SK-N-SH (cell line): ENCODE measurements at regions not wholly inside any gene's neighbourhood (a gene's known extent, or its start where the extent isn't known, plus 50 kb on each side); places are given as distances from the start of the nearest gene placed in this dataset.

Experiments used
- CTCF ChIA-PET: fragments of 300-600, 350-600 bp; formaldehyde crosslinking; extraction: SDS; loops from one replicate; lab custom pipeline; 2021; lab: Yijun Ruan, JAX
- POLR2A ChIA-PET: fragments of 350-600 bp; sonication (Branson Sonifier 250); formaldehyde crosslinking; extraction: SDS; loops from one replicate; lab custom pipeline; 2020; ENCODE audit warnings: antibody characterized with exemption, inconsistent platforms; lab: Yijun Ruan, JAX
- DNase-seq: peaks from one replicate; pipeline ENCODE4 v3.0.0; 2012
- H2AFZ ChIP-seq: fragments of 200-600 bp; sonication (generic); 2 replicates; pipeline ENCODE4 v1.8.1; 2016; ENCODE audit warnings: antibody characterized with exemption, mild to moderate bottlenecking, low read depth
- H3F3A ChIP-seq: fragments of 200-600 bp; sonication (generic); replicated peaks from 2 replicates; pipeline ENCODE3; 2016; ENCODE audit warnings: antibody characterized with exemption, mild to moderate bottlenecking; ENCODE audit not compliant: insufficient read depth
- H3K27ac ChIP-seq, 2 experiments: fragments of 200-500 bp in 1 of 2; fragments of 200-600 bp in 1 of 2; sonication (Bioruptor generic) in 1 of 2; sonication (generic), shearing (Covaris generic) in 1 of 2; 2 replicates each; pipeline versions ENCODE4 v1.5.1 to v1.6.1; 2014 to 2016; ENCODE audit warnings: low read depth in 2 of 2, inconsistent platforms in 1 of 2, low read length in 1 of 2, mild to moderate bottlenecking in 1 of 2, mixed read lengths in 1 of 2
- H3K27me3 ChIP-seq: fragments of 200-600 bp; sonication (generic), shearing (Covaris generic); 2 replicates; pipeline ENCODE4 v1.6.1; 2016; ENCODE audit warnings: mixed run types; ENCODE audit not compliant: insufficient read depth
- H3K36me3 ChIP-seq, 2 experiments: fragments of 200-500 bp in 1 of 2; fragments of 200-600 bp in 1 of 2; sonication (Bioruptor generic) in 1 of 2; sonication (generic) in 1 of 2; replicated peaks in 1 of 2; 2 replicates each; pipeline versions ENCODE3 to v1.5.1; 2014 to 2016; ENCODE audit warnings: low read length in 1 of 2, mild to moderate bottlenecking in 1 of 2; ENCODE audit not compliant: insufficient read depth in 2 of 2, control insufficient read depth in 1 of 2
- H3K4me1 ChIP-seq, 2 experiments: fragments of 200-500 bp in 1 of 2; fragments of 200-600 bp in 1 of 2; sonication (Bioruptor generic) in 1 of 2; sonication (generic), shearing (Covaris generic) in 1 of 2; 2 replicates each; pipeline versions ENCODE4 v1.5.1 to v1.6.1; 2014 to 2016; ENCODE audit warnings: low read depth in 1 of 2, low read length in 1 of 2, mixed run types in 1 of 2; ENCODE audit not compliant: insufficient read depth in 2 of 2, control insufficient read depth in 1 of 2
- H3K4me2 ChIP-seq: fragments of 200-600 bp; sonication (generic), shearing (Covaris generic); 2 replicates; pipeline ENCODE4 v1.6.1; 2017; ENCODE audit warnings: mixed run types
- H3K4me3 ChIP-seq, 2 experiments: fragments of 200-500 bp in 1 of 2; fragments of 200-600 bp in 1 of 2; sonication (Bioruptor generic) in 1 of 2; sonication (generic), shearing (Covaris generic) in 1 of 2; 2 replicates each; pipeline versions ENCODE4 v1.5.1 to v1.8.1; 2014 to 2016; ENCODE audit warnings: low read depth in 2 of 2, inconsistent platforms in 1 of 2, low read length in 1 of 2, mild to moderate bottlenecking in 1 of 2, mixed read lengths in 1 of 2, moderate library complexity in 1 of 2
- H3K79me2 ChIP-seq: fragments of 200-600 bp; sonication (generic); 2 replicates; pipeline ENCODE4 v1.8.1; 2017; ENCODE audit warnings: mild to moderate bottlenecking; ENCODE audit not compliant: insufficient read depth
- H3K9ac ChIP-seq: fragments of 200-600 bp; sonication (generic); 2 replicates; pipeline ENCODE4 v1.6.1; 2017; ENCODE audit warnings: mixed run types
- H3K9me2 ChIP-seq: fragments of 200-600 bp; sonication (generic); 2 replicates; pipeline ENCODE4 v1.6.1; 2017; ENCODE audit warnings: mixed run types
- H3K9me3 ChIP-seq: fragments of 200-600 bp; sonication (generic); 2 replicates; pipeline ENCODE4 v1.6.1; 2017; ENCODE audit warnings: mixed run types, mild to moderate bottlenecking, moderate library complexity
- H4K20me1 ChIP-seq: fragments of 200-600 bp; sonication (generic); 2 replicates; pipeline ENCODE4 v1.6.1; 2017; ENCODE audit warnings: mild to moderate bottlenecking, mixed run types; ENCODE audit not compliant: insufficient read depth
- ELF1 ChIP-seq: IDR thresholded peaks from 2 replicates; pipeline ENCODE4 v1.4.0; 2012
- EP300 ChIP-seq, 2 experiments: IDR thresholded peaks; 2 replicates each; pipeline versions ENCODE4 v1.4.0 to v1.6.1; 2012; ENCODE audit warnings: borderline replicate concordance in 1 of 2, low read depth in 1 of 2, low read length in 1 of 2
- FOXM1 ChIP-seq: IDR thresholded peaks from 2 replicates; pipeline ENCODE4 v1.4.0; 2012; ENCODE audit warnings: low read depth, mild to moderate bottlenecking
- GATA2 ChIP-seq: sonication (generic); formaldehyde crosslinking; IDR thresholded peaks from 2 replicates; pipeline ENCODE4 v1.5.0; 2020; ENCODE audit warnings: mild to moderate bottlenecking, missing genetic modification reagents
- JUND ChIP-seq: IDR thresholded peaks from 2 replicates; pipeline ENCODE4 v1.4.0; 2012
- MEF2A ChIP-seq: IDR thresholded peaks from 2 replicates; pipeline ENCODE4 v1.4.0; 2012; ENCODE audit warnings: low read depth, borderline replicate concordance
- MXI1 ChIP-seq: IDR thresholded peaks from 2 replicates; pipeline ENCODE4 v1.6.1; 2012; ENCODE audit warnings: mild to moderate bottlenecking, low read depth, low read length, improper control_type of control experiment
- NFIC ChIP-seq: IDR thresholded peaks from 2 replicates; pipeline ENCODE4 v1.4.0; 2012; ENCODE audit warnings: borderline replicate concordance
- RCOR1 ChIP-seq: fragments of 150-350 bp; IDR thresholded peaks from 2 replicates; pipeline ENCODE4 v1.6.1; 2017; ENCODE audit warnings: antibody characterized with exemption, low read length
- REST ChIP-seq: IDR thresholded peaks from 2 replicates; pipeline ENCODE4 v1.6.1; 2012; ENCODE audit warnings: mild to moderate bottlenecking, low read depth, low read length, moderate library complexity
- RFX5 ChIP-seq: IDR thresholded peaks from 2 replicates; pipeline ENCODE4 v1.6.1; 2012; ENCODE audit warnings: mild to moderate bottlenecking, improper control_type of control experiment, low read length
- SIN3A ChIP-seq: IDR thresholded peaks from 2 replicates; pipeline ENCODE4 v1.6.1; 2012; ENCODE audit warnings: low read depth, mild to moderate bottlenecking, low read length, moderate library complexity, borderline replicate concordance
- TAF1 ChIP-seq: IDR thresholded peaks from 2 replicates; pipeline ENCODE4 v1.6.1; 2012; ENCODE audit warnings: low read depth, mild to moderate bottlenecking, low read length, moderate library complexity, borderline replicate concordance
- TCF12 ChIP-seq: IDR thresholded peaks from 2 replicates; pipeline ENCODE4 v1.4.0; 2012
- WGBS: methylation state at CpG from one replicate; pipeline ENCODE4 v1.1.6; 2017; ENCODE audit warnings: low lambda C conversion rate; 5-methylcytosine and 5-hydroxymethylcytosine counted together
- TF ChIP-seq, protein P1 (sequence below): fragments of 200-600 bp; sonication (generic); IDR thresholded peaks from 2 replicates; pipeline ENCODE4 v1.6.1; 2017; ENCODE audit warnings: antibody characterized with exemption, mild to moderate bottlenecking, moderate library complexity
- TF ChIP-seq, protein P2 (sequence below): fragments of 150-350 bp; IDR thresholded peaks from 2 replicates; pipeline ENCODE4 v1.6.1; 2017; ENCODE audit warnings: antibody characterized with exemption, low read length, low read depth, borderline replicate concordance
- TF ChIP-seq, protein P3 (sequence below): IDR thresholded peaks from 2 replicates; pipeline ENCODE4 v1.4.0; 2012; ENCODE audit warnings: low read depth

GRCh38 chr12:42853370-42854140 is 264.0 kb upstream of the PRICKLE1 start:
- no peak overlapping the region for H3K4me2 ChIP-seq
- 28% methylated on average over 4 of the region's 4 CpGs for WGBS
- no peak for DNase-seq

DNA sequence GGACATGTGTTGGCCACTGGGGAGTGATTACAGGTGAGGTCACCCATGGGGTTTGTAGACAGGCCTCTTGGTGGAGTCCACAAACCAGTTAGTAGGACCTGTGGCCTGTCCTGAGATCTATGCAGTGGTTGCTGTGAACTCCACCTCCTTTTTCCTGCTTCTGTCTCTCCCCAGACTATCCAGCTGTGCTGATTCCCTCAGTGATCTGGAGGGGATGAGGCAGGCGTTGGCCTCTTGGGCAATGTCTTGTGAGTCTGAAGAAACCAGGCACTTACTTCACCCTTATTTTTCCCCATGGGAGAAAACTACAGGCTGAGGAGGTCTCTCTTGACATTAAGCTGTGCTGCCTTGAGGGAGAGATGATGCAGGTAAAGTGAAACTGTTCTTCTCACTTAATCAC is 257.2 kb upstream of the PRICKLE1 start:
- ChIA-PET POLR2A (no interaction called here), CTCF (no interaction called here)
- Histone ChIP-seq H3K9ac (no peak overlapping the region), H3K4me2 (no peak overlapping the region), H3K9me2 (no peaks in the 10 kb centered on the region), H3K36me3 (no peaks in the 10 kb centered on the region), H3K79me2 (no peaks in the 10 kb centered on the region), H3K27me3 (no peaks in the 10 kb centered on the region), H3F3A (no peaks in the 10 kb centered on the region), H3K27ac (no peak overlapping the region), H3K9me3 (no peaks in the 10 kb centered on the region), H4K20me1 (no peaks in the 10 kb centered on the region), H3K4me3 (no peak overlapping the region), H2AFZ (no peak overlapping the region), H3K4me1 (no peaks in the 10 kb centered on the region)
- DNase-seq: no peak
- 25% methylated on average over 1 of the region's 1 CpG for WGBS
- TF ChIP-seq, protein P1, sequence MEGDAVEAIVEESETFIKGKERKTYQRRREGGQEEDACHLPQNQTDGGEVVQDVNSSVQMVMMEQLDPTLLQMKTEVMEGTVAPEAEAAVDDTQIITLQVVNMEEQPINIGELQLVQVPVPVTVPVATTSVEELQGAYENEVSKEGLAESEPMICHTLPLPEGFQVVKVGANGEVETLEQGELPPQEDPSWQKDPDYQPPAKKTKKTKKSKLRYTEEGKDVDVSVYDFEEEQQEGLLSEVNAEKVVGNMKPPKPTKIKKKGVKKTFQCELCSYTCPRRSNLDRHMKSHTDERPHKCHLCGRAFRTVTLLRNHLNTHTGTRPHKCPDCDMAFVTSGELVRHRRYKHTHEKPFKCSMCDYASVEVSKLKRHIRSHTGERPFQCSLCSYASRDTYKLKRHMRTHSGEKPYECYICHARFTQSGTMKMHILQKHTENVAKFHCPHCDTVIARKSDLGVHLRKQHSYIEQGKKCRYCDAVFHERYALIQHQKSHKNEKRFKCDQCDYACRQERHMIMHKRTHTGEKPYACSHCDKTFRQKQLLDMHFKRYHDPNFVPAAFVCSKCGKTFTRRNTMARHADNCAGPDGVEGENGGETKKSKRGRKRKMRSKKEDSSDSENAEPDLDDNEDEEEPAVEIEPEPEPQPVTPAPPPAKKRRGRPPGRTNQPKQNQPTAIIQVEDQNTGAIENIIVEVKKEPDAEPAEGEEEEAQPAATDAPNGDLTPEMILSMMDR: no peak
- TF ChIP-seq TAF1 (no peak), ELF1 (no peak), FOXM1 (no peak), MEF2A (no peak), MXI1 (no peak), JUND (no peak), TCF12 (no peak)
- TF ChIP-seq, protein P2, sequence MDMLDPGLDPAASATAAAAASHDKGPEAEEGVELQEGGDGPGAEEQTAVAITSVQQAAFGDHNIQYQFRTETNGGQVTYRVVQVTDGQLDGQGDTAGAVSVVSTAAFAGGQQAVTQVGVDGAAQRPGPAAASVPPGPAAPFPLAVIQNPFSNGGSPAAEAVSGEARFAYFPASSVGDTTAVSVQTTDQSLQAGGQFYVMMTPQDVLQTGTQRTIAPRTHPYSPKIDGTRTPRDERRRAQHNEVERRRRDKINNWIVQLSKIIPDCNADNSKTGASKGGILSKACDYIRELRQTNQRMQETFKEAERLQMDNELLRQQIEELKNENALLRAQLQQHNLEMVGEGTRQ: no peak
- TF ChIP-seq, protein P3, sequence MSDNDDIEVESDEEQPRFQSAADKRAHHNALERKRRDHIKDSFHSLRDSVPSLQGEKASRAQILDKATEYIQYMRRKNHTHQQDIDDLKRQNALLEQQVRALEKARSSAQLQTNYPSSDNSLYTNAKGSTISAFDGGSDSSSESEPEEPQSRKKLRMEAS: no peak

More at GRCh38 chr12:42853370-42854140, 264.0 kb upstream of the PRICKLE1 start:
- no peak overlapping the region for H3K27ac ChIP-seq
- H3K79me2 ChIP-seq: no peaks in the 10 kb centered on the region
- POLR2A ChIA-PET: no interaction called here
- no peaks in the 10 kb centered on the region for H3K9me2 ChIP-seq
- H3K9ac ChIP-seq: no peak overlapping the region
- TF ChIP-seq RFX5: no peak
- no peak for TF ChIP-seq GATA2
- TF ChIP-seq, protein P2: no peak
- no peak for TF ChIP-seq NFIC
- no peak for TF ChIP-seq RCOR1
- no peak for TF ChIP-seq EP300 (IDR thresholded peaks at IDR 0.05; ENCODE audit: borderline replicate concordance in 1 of 2, low read depth in 1 of 2, low read length in 1 of 2)
- TF ChIP-seq TCF12: no peak
- no peak for TF ChIP-seq REST
- TF ChIP-seq ELF1: no peak
- no peak for TF ChIP-seq SIN3A
- TF ChIP-seq MXI1: no peak
- TF ChIP-seq, all 33 proteins: peak for 0
- Histone ChIP-seq H3F3A (no peaks in the 10 kb centered on the region), H2AFZ (no peak overlapping the region), H3K4me1 (no peaks in the 10 kb centered on the region; a peak in 1 of 4 replicates), H3K36me3 (no peaks in the 10 kb centered on the region), H4K20me1 (no peaks in the 10 kb centered on the region), H3K9me3 (no peaks in the 10 kb centered on the region), H3K4me3 (no peak overlapping the region), H3K27me3 (no peaks in the 10 kb centered on the region)
- CTCF ChIA-PET: no interaction called here
